ENCODE measurements at regions not wholly inside any gene's neighbourhood (a gene's known extent, or its start where the extent isn't known, plus 50 kb on each side); places are given as distances from the start of the nearest gene placed in this dataset.

DNA sequence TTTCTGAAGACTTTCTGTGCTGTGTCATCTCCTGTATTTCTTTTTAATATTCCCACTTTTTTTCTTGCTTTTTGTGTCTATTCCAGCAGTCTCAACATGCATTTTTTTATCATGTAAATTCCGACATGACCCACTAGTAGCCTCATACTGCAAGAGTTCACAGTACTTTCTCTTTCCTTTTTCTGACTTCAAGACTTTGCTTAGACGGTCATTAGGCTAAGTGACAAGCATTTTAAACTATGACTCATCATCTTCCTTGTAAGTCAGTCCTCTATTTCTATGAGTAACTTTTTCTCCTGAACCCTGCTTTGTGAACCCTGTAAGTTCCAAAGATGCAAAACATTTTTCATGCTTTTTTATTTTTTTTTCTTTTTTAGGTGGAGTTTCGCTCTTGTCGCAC lies 381.2 kb downstream of the TXNL1 start:
- Histone ChIP-seq H3K36me3 (ENCODE audit: control insufficient read depth, insufficient read depth, low read length) (no peaks in the 10 kb centered on the region), H2BK20ac (ENCODE audit: low read depth, low read length) (no peak overlapping the region), H3K9ac (ENCODE audit: low read depth, low read length) (no peak overlapping the region), H4K91ac (ENCODE audit: insufficient read depth, low read depth, low read length) (no peak overlapping the region), H3K56ac (ENCODE audit: extremely low read depth, insufficient read depth, low read length) (no peak overlapping the region), H3K27me3 (ENCODE audit: control insufficient read depth, insufficient read depth, low read length) (no peaks in the 10 kb centered on the region), H2BK5ac (ENCODE audit: low read depth, low read length, poor library complexity, severe bottlenecking) (peak overlapping the region; percentile 79), H2AFZ (replicated peaks; ENCODE audit: low read length, poor library complexity) (no peak overlapping the region), H3K14ac (replicated peaks; ENCODE audit: low read depth, low read length) (no peak overlapping the region), H3K79me1 (ENCODE audit: low read depth in 1 of 2, low read length in 2 of 2) (no peaks in the 10 kb centered on the region), H3K4ac (ENCODE audit: low read depth, low read length) (no peak overlapping the region), H3K27ac (ENCODE audit: insufficient read depth, low read length) (no peak overlapping the region), H4K8ac (ENCODE audit: low read depth in 2 of 2, low read length in 2 of 2) (no peak overlapping the region), H3K23ac (ENCODE audit: low read depth, low read length) (no peak overlapping the region), H3K18ac (ENCODE audit: low read depth, low read length) (peak overlapping the region; percentile 53; the same call in 1 of the 2 replicates), H3K9me3 (ENCODE audit: control insufficient read depth, insufficient read depth, low read length) (no peaks in the 10 kb centered on the region), H4K5ac (ENCODE audit: low read depth, low read length) (no peak overlapping the region), H2BK120ac (ENCODE audit: low read depth, low read length) (no peak overlapping the region), H3K4me1 (ENCODE audit: control insufficient read depth, insufficient read depth, low read length) (peaks cover 5% of the 10 kb centered on the region; the same call in 1 of the 2 replicates), H3K4me3 (ENCODE audit: insufficient read depth, low read depth, low read length) (no peak overlapping the region), H3K9me1 (ENCODE audit: insufficient read depth, low read length) (no peaks in the 10 kb centered on the region; the same call in 1 of the 2 replicates), H2AK9ac (replicated peaks; ENCODE audit: low read depth, low read length, poor library complexity) (no peak overlapping the region), H2BK15ac (ENCODE audit: low read depth, low read length) (no peak overlapping the region; the same call in 2 of the 3 replicates), H4K20me1 (ENCODE audit: insufficient read depth, low read length) (no peaks in the 10 kb centered on the region), H2AK5ac (ENCODE audit: low read depth, low read length) (no peak overlapping the region), H3K4me2 (ENCODE audit: low read depth, low read length) (peak overlapping the region; percentile 39; the same call in 1 of the 2 replicates)
- ChIA-PET CTCF (no interaction called here), POLR2A (ENCODE audit: unreplicated experiment) (no interaction called here)
- in situ Hi-C loops (cut with MboI; ENCODE audit: low sequenced_read_pairs) = no loop called here
- peak; percentile 95 for ATAC-seq (ENCODE audit: low read depth)
- no peak for TF ChIP-seq RAD21 (IDR thresholded peaks at IDR 0.05; ENCODE audit: low read length)
- TF ChIP-seq, protein P1, sequence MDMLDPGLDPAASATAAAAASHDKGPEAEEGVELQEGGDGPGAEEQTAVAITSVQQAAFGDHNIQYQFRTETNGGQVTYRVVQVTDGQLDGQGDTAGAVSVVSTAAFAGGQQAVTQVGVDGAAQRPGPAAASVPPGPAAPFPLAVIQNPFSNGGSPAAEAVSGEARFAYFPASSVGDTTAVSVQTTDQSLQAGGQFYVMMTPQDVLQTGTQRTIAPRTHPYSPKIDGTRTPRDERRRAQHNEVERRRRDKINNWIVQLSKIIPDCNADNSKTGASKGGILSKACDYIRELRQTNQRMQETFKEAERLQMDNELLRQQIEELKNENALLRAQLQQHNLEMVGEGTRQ (IDR thresholded peaks at IDR 0.05; ENCODE audit: low read depth, low read length) = no peak
- no peak for TF ChIP-seq RCOR1 (IDR thresholded peaks at IDR 0.05; ENCODE audit: insufficient replicate concordance, low read length)
- no peak for TF ChIP-seq MAFK (IDR thresholded peaks at IDR 0.05; ENCODE audit: low read depth, low read length)
- no peak for TF ChIP-seq RFX5 (IDR thresholded peaks at IDR 0.05; ENCODE audit: low read depth, low read length)
- no peak for TF ChIP-seq MXI1 (IDR thresholded peaks at IDR 0.05; ENCODE audit: borderline replicate concordance, low read depth, low read length)
- TF ChIP-seq, protein P2, sequence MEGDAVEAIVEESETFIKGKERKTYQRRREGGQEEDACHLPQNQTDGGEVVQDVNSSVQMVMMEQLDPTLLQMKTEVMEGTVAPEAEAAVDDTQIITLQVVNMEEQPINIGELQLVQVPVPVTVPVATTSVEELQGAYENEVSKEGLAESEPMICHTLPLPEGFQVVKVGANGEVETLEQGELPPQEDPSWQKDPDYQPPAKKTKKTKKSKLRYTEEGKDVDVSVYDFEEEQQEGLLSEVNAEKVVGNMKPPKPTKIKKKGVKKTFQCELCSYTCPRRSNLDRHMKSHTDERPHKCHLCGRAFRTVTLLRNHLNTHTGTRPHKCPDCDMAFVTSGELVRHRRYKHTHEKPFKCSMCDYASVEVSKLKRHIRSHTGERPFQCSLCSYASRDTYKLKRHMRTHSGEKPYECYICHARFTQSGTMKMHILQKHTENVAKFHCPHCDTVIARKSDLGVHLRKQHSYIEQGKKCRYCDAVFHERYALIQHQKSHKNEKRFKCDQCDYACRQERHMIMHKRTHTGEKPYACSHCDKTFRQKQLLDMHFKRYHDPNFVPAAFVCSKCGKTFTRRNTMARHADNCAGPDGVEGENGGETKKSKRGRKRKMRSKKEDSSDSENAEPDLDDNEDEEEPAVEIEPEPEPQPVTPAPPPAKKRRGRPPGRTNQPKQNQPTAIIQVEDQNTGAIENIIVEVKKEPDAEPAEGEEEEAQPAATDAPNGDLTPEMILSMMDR (conservative IDR thresholded peaks at IDR 0.05; ENCODE audit: low read depth, low read length) = 0 out of 2 replicates have a peak, but pooled peaks have one; percentile 5
- TF ChIP-seq CHD1 (IDR thresholded peaks at IDR 0.05; ENCODE audit: low read depth, low read length) = no peak
- TF ChIP-seq, protein P3, sequence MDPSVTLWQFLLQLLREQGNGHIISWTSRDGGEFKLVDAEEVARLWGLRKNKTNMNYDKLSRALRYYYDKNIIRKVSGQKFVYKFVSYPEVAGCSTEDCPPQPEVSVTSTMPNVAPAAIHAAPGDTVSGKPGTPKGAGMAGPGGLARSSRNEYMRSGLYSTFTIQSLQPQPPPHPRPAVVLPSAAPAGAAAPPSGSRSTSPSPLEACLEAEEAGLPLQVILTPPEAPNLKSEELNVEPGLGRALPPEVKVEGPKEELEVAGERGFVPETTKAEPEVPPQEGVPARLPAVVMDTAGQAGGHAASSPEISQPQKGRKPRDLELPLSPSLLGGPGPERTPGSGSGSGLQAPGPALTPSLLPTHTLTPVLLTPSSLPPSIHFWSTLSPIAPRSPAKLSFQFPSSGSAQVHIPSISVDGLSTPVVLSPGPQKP (IDR thresholded peaks at IDR 0.05; ENCODE audit: borderline replicate concordance, low read depth, low read length) = no peak
- TF ChIP-seq BHLHE40 (IDR thresholded peaks at IDR 0.05; ENCODE audit: low read depth, low read length) = peak; percentile 62; the same call in 1 of the 2 replicates
- TF ChIP-seq MAZ (IDR thresholded peaks at IDR 0.05; ENCODE audit: borderline replicate concordance, low read depth, low read length) = no peak
- peak; percentile 10; the same call in 1 of the 2 replicates for TF ChIP-seq CEBPB (IDR thresholded peaks at IDR 0.05; ENCODE audit: low read depth, low read length)
- TF ChIP-seq NFE2L2 (IDR thresholded peaks at IDR 0.05; ENCODE audit: low read depth, low read length) = peak; percentile 88
- no peak for TF ChIP-seq SMC3 (IDR thresholded peaks at IDR 0.05; ENCODE audit: low read depth, low read length)
- no peak for TF ChIP-seq POLR2A (IDR thresholded peaks at IDR 0.05; ENCODE audit: low read depth, low read length)
- peak; percentile 98 for TF ChIP-seq FOS (IDR thresholded peaks at IDR 0.05; ENCODE audit: low read depth, low read length)
- dilution Hi-C loops (cut with HindIII; ENCODE audit: low sequenced_read_pairs, unreplicated experiment) = no loop called here
- no TSS peak for BruUV-seq (replicated peaks)
- intact Hi-C loops (cut with micrococcal nuclease) = no loop called here
- peak; percentile 96 for DNase-seq
- WGBS, 2 experiments (ENCODE audit: extremely low coverage in 2 of 2, insufficient read length in 1 of 2) = 11% methylated on average over 1 of the region's 4 CpGs; no CpG with 5 or more reads in 1 of the 2 experiments

All from IMR-90 (cell line).